GM10248 (cell line): ENCODE measurements at regions not wholly inside any gene's neighbourhood (a gene's known extent, or its start where the extent isn't known, plus 50 kb on each side); places are given as distances from the start of the nearest gene placed in this dataset.

Source experiments
- CTCF ChIA-PET: fragments of 300-600 bp; sonication (Branson Sonifier 250); formaldehyde crosslinking; extraction: SDS; loops from one replicate; lab custom pipeline; 2021; ENCODE audit warnings: antibody characterized with exemption; lab: Yijun Ruan, JAX
- POLR2A ChIA-PET: fragments of 350-650 bp; sonication (Branson Sonifier 250); formaldehyde crosslinking; extraction: SDS; loops from one replicate; lab custom pipeline; 2020; ENCODE audit warnings: antibody characterized with exemption; lab: Yijun Ruan, JAX
- DNase-seq: peaks from one replicate; pipeline ENCODE4 v3.0.0; 2012; ENCODE audit errors: extremely low spot score
- CTCF ChIP-seq: IDR thresholded peaks from 2 replicates; pipeline ENCODE4 v1.5.1; 2012; ENCODE audit warnings: mild to moderate bottlenecking, low read depth; ENCODE audit errors: extremely low read depth, missing control alignments, control extremely low read depth

- DNase-seq = no peak
- no peak for TF ChIP-seq CTCF
- POLR2A ChIA-PET = no interaction called here
- CTCF ChIA-PET = no interaction called here
Measured at GRCh38 chr2:4085186-4085585, 381.8 kb downstream of the DCDC2C start.

GRCh38 chr2:4090668-4091630 lies 387.6 kb downstream of the DCDC2C start:
- no peak for TF ChIP-seq CTCF
- ChIA-PET POLR2A (no interaction called here), CTCF (no interaction called here)
- DNase-seq = no peak

- DNase-seq = no peak
- TF ChIP-seq CTCF = no peak
- ChIA-PET CTCF (no interaction called here), POLR2A (no interaction called here)
Measured at GRCh38 chr2:4091869-4092268, 388.5 kb downstream of the DCDC2C start.

- TF ChIP-seq CTCF = no peak
- ChIA-PET POLR2A (no interaction called here), CTCF (no interaction called here)
- DNase-seq = no peak
Measured at GRCh38 chr2:4094743-4095142, 391.4 kb downstream of the DCDC2C start.

GRCh38 chr2:4096978-4097766 lies 393.8 kb downstream of the DCDC2C start:
- CTCF ChIA-PET = interaction anchor here (1.0 to 1.6 kb wide), 2 partner anchors 8 to 19 kb away, joined by 3 to 4 read pairs; no protein-coding TSS in a partner anchor
- no peak for TF ChIP-seq CTCF
- DNase-seq = no peak
- POLR2A ChIA-PET = no interaction called here

GRCh38 chr2:4098137-4098536 lies 394.8 kb downstream of the DCDC2C start:
- DNase-seq = no peak
- POLR2A ChIA-PET = no interaction called here
- no peak for TF ChIP-seq CTCF
- CTCF ChIA-PET = no interaction called here
